ENCODE measurements at regions not wholly inside any gene's neighbourhood (a gene's known extent, or its start where the extent isn't known, plus 50 kb on each side); places are given as distances from the start of the nearest gene placed in this dataset.

- TF ChIP-seq, protein P1, sequence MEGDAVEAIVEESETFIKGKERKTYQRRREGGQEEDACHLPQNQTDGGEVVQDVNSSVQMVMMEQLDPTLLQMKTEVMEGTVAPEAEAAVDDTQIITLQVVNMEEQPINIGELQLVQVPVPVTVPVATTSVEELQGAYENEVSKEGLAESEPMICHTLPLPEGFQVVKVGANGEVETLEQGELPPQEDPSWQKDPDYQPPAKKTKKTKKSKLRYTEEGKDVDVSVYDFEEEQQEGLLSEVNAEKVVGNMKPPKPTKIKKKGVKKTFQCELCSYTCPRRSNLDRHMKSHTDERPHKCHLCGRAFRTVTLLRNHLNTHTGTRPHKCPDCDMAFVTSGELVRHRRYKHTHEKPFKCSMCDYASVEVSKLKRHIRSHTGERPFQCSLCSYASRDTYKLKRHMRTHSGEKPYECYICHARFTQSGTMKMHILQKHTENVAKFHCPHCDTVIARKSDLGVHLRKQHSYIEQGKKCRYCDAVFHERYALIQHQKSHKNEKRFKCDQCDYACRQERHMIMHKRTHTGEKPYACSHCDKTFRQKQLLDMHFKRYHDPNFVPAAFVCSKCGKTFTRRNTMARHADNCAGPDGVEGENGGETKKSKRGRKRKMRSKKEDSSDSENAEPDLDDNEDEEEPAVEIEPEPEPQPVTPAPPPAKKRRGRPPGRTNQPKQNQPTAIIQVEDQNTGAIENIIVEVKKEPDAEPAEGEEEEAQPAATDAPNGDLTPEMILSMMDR (IDR thresholded peaks at IDR 0.05) = no peak
- TF ChIP-seq POLR2A (IDR thresholded peaks at IDR 0.05) = no peak
- no peak for TF ChIP-seq EP300 (IDR thresholded peaks at IDR 0.05)
These were observed 539.7 kb upstream of the MARCKS start for GRCh38 chr6:113317442-113317841.

All from ovary (tissue), 3 donors.